HepG2 (cell line): ENCODE measurements at regions not wholly inside any gene's neighbourhood (a gene's known extent, or its start where the extent isn't known, plus 50 kb on each side); places are given as distances from the start of the nearest gene placed in this dataset.

ENCODE experiments used
- ATF7-NPFF ChIP-seq: sonication (generic); formaldehyde crosslinking; IDR thresholded peaks from 2 replicates; pipeline ENCODE4 v1.8.1; 2023; ENCODE audit warnings: mild to moderate bottlenecking, low read depth, missing genetic modification reagents, moderate library complexity
- CCDC6 ChIP-seq: sonication (generic); formaldehyde crosslinking; IDR thresholded peaks from 2 replicates; pipeline ENCODE4 v1.8.1; 2022; ENCODE audit warnings: mild to moderate bottlenecking, missing genetic modification reagents, moderate library complexity
- ELF3 ChIP-seq: IDR thresholded peaks from 2 replicates; pipeline ENCODE4 v1.6.1; 2016; ENCODE audit warnings: missing genetic modification reagents, missing compliant biosample characterization
- KDM3A ChIP-seq: IDR thresholded peaks from 2 replicates; pipeline ENCODE4 v1.6.1; 2018; ENCODE audit warnings: low read depth, missing compliant biosample characterization
- MEIS2 ChIP-seq: sonication (generic); formaldehyde crosslinking; IDR thresholded peaks from 2 replicates; pipeline ENCODE4 v1.9.0; 2021; ENCODE audit warnings: mild to moderate bottlenecking, missing genetic modification reagents
- ZNF12 ChIP-seq: sonication (generic); formaldehyde crosslinking; IDR thresholded peaks from 2 replicates; pipeline ENCODE4 v1.5.0; 2020; ENCODE audit warnings: missing genetic modification reagents
- ZNF34 ChIP-seq: sonication (generic); formaldehyde crosslinking; IDR thresholded peaks from 2 replicates; pipeline ENCODE4 v1.4.0; 2020; ENCODE audit warnings: mild to moderate bottlenecking, missing genetic modification reagents, borderline replicate concordance
- ZNF782 ChIP-seq: sonication (generic); formaldehyde crosslinking; IDR thresholded peaks from 2 replicates; pipeline ENCODE4 v1.4.0; 2020; ENCODE audit warnings: missing genetic modification reagents, mild to moderate bottlenecking, borderline replicate concordance
- ZSCAN29 ChIP-seq: sonication (generic); formaldehyde crosslinking; conservative IDR thresholded peaks from 2 replicates; pipeline ENCODE4 v1.4.0; 2020; ENCODE audit warnings: mild to moderate bottlenecking, missing genetic modification reagents
- TF ChIP-seq, protein P1 (sequence below), 2 experiments: sonication (generic) in 1 of 2; formaldehyde crosslinking in 1 of 2; IDR thresholded peaks; 2 replicates each; pipeline versions ENCODE4 v1.4.0 to v1.6.1; 2018 to 2020; ENCODE audit warnings: missing genetic modification reagents in 2 of 2, borderline replicate concordance in 1 of 2, low read depth in 1 of 2, mild to moderate bottlenecking in 1 of 2, missing biosample characterization in 1 of 2
- TF ChIP-seq, protein P2 (sequence below): sonication (generic); formaldehyde crosslinking; IDR thresholded peaks from 2 replicates; pipeline ENCODE4 v1.9.0; 2021; ENCODE audit warnings: missing genetic modification reagents, mild to moderate bottlenecking, borderline replicate concordance
- TF ChIP-seq, protein P3 (sequence below): sonication (generic); formaldehyde crosslinking; IDR thresholded peaks from 2 replicates; pipeline ENCODE4 v1.4.0; 2020; ENCODE audit warnings: missing genetic modification reagents
- TF ChIP-seq, protein P4 (sequence below), 2 experiments: sonication (generic) in 1 of 2; formaldehyde crosslinking in 1 of 2; IDR thresholded peaks; 2 replicates each; pipeline versions ENCODE4 v1.6.1 to v1.9.0; 2014 to 2022; ENCODE audit warnings: antibody characterized with exemption in 1 of 2, borderline replicate concordance in 1 of 2, inconsistent platforms in 1 of 2, low read depth in 1 of 2, missing genetic modification reagents in 1 of 2
- TF ChIP-seq, protein P5 (sequence below): sonication (generic); formaldehyde crosslinking; IDR thresholded peaks from 2 replicates; pipeline ENCODE4 v1.5.0; 2020; ENCODE audit warnings: missing genetic modification reagents

DNA sequence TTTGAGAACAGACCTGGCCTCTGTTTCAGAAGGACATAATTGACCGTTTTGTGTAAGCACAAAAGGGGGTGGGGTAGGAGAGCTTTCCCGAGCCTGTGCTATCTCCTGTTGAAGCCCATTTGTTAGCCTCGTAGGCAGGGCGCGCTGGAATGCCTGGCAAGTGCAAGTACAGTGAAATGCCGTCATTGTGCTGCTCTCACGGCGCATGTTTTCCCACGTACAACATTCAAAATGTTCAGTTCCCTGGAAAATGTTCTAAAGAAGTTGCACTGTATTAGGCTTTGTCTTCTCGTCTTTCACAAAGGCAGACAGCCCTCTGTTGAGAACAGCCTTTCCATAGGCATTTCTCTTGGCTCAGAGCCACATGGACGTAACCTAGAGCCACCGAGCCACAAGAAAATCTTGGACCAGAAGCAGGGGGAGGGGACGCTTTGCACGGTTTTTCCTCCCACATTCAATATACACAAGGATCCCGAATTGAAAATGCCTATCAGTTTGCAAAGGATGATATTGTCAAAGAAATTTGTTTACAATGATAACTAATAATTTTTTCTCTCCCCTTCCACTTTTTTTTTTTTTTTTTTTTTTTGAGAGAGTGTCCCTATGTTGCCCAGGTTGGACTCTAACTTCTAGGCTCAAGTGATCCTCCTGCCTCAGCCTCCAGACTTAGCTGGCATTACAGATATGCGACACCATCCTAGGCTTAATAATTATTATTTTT lies 54.6 kb upstream of the RAPGEF2 start (continued):
- TF ChIP-seq, protein P1, sequence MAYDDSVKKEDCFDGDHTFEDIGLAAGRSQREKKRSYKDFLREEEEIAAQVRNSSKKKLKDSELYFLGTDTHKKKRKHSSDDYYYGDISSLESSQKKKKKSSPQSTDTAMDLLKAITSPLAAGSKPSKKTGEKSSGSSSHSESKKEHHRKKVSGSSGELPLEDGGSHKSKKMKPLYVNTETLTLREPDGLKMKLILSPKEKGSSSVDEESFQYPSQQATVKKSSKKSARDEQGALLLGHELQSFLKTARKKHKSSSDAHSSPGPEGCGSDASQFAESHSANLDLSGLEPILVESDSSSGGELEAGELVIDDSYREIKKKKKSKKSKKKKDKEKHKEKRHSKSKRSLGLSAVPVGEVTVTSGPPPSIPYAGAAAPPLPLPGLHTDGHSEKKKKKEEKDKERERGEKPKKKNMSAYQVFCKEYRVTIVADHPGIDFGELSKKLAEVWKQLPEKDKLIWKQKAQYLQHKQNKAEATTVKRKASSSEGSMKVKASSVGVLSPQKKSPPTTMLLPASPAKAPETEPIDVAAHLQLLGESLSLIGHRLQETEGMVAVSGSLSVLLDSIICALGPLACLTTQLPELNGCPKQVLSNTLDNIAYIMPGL (CRISPR knock-in tag; IDR thresholded peaks at IDR 0.05; ENCODE audit: borderline replicate concordance in 1 of 2, low read depth in 1 of 2), result no peak
- TF ChIP-seq ZNF782 (CRISPR knock-in tag) (no peak; the same call in 1 of the 2 replicates), KDM3A (CRISPR knock-in tag) (no peak), ZNF12 (CRISPR knock-in tag) (no peak), CCDC6 (CRISPR knock-in tag) (no peak), ZSCAN29 (CRISPR knock-in tag) (no peak), ELF3 (CRISPR knock-in tag) (no peak), ZNF34 (no peak), ATF7-NPFF (CRISPR knock-in tag) (no peak), MEIS2 (CRISPR knock-in tag) (no peak)
- TF ChIP-seq, protein P2, sequence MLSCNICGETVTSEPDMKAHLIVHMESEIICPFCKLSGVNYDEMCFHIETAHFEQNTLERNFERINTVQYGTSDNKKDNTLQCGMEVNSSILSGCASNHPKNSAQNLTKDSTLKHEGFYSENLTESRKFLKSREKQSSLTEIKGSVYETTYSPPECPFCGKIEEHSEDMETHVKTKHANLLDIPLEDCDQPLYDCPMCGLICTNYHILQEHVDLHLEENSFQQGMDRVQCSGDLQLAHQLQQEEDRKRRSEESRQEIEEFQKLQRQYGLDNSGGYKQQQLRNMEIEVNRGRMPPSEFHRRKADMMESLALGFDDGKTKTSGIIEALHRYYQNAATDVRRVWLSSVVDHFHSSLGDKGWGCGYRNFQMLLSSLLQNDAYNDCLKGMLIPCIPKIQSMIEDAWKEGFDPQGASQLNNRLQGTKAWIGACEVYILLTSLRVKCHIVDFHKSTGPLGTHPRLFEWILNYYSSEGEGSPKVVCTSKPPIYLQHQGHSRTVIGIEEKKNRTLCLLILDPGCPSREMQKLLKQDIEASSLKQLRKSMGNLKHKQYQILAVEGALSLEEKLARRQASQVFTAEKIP (CRISPR knock-in tag), result no peak
- TF ChIP-seq, protein P3, sequence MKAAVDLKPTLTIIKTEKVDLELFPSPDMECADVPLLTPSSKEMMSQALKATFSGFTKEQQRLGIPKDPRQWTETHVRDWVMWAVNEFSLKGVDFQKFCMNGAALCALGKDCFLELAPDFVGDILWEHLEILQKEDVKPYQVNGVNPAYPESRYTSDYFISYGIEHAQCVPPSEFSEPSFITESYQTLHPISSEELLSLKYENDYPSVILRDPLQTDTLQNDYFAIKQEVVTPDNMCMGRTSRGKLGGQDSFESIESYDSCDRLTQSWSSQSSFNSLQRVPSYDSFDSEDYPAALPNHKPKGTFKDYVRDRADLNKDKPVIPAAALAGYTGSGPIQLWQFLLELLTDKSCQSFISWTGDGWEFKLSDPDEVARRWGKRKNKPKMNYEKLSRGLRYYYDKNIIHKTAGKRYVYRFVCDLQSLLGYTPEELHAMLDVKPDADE, result no peak
- TF ChIP-seq, protein P4, sequence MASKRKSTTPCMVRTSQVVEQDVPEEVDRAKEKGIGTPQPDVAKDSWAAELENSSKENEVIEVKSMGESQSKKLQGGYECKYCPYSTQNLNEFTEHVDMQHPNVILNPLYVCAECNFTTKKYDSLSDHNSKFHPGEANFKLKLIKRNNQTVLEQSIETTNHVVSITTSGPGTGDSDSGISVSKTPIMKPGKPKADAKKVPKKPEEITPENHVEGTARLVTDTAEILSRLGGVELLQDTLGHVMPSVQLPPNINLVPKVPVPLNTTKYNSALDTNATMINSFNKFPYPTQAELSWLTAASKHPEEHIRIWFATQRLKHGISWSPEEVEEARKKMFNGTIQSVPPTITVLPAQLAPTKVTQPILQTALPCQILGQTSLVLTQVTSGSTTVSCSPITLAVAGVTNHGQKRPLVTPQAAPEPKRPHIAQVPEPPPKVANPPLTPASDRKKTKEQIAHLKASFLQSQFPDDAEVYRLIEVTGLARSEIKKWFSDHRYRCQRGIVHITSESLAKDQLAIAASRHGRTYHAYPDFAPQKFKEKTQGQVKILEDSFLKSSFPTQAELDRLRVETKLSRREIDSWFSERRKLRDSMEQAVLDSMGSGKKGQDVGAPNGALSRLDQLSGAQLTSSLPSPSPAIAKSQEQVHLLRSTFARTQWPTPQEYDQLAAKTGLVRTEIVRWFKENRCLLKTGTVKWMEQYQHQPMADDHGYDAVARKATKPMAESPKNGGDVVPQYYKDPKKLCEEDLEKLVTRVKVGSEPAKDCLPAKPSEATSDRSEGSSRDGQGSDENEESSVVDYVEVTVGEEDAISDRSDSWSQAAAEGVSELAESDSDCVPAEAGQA (IDR thresholded peaks at IDR 0.05; ENCODE audit: low read depth), result no peak; the same call in 1 of the 2 replicates
- TF ChIP-seq, protein P4 (CRISPR knock-in tag; IDR thresholded peaks at IDR 0.05; ENCODE audit: borderline replicate concordance), result no peak
- TF ChIP-seq, protein P5, sequence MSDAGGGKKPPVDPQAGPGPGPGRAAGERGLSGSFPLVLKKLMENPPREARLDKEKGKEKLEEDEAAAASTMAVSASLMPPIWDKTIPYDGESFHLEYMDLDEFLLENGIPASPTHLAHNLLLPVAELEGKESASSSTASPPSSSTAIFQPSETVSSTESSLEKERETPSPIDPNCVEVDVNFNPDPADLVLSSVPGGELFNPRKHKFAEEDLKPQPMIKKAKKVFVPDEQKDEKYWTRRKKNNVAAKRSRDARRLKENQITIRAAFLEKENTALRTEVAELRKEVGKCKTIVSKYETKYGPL (CRISPR knock-in tag), result no peak
